Osteoblast (primary cell): ENCODE measurements at regions not wholly inside any gene's neighbourhood (a gene's known extent, or its start where the extent isn't known, plus 50 kb on each side); places are given as distances from the start of the nearest gene placed in this dataset.

Experiments
- DNase-seq: peaks from one replicate; pipeline ENCODE4 v3.0.0; 2011; ENCODE audit warnings: low spot score, mixed read lengths; ENCODE audit not compliant: insufficient read length; ENCODE audit errors: missing footprints
- H2AFZ ChIP-seq: 2 replicates; pipeline ENCODE4 v1.6.0; 2011; ENCODE audit warnings: mild to moderate bottlenecking, low read length
- H3K27ac ChIP-seq: 2 replicates; pipeline ENCODE4 v1.5.1; 2011; ENCODE audit warnings: mild to moderate bottlenecking, low read depth, low read length, moderate library complexity
- H3K27me3 ChIP-seq: 2 replicates; pipeline ENCODE4 v1.6.0; 2012; ENCODE audit warnings: mild to moderate bottlenecking, control low read depth, inconsistent platforms, low read length, moderate library complexity; ENCODE audit not compliant: insufficient read depth
- H3K36me3 ChIP-seq: 2 replicates; pipeline ENCODE4 v1.5.1; 2011; ENCODE audit warnings: mild to moderate bottlenecking, low read length, control low read depth, moderate library complexity; ENCODE audit not compliant: insufficient read depth
- H3K4me1 ChIP-seq: 2 replicates; pipeline ENCODE4 v1.5.1; 2011; ENCODE audit warnings: mild to moderate bottlenecking, low read length, control low read depth, moderate library complexity; ENCODE audit not compliant: insufficient read depth
- H3K4me2 ChIP-seq: 2 replicates; pipeline ENCODE4 v1.6.0; 2011; ENCODE audit warnings: mild to moderate bottlenecking, low read length; ENCODE audit not compliant: insufficient read depth
- H3K4me3 ChIP-seq: fragments of 200-600 bp; sonication (generic); 3 replicates; pipeline ENCODE4 v1.5.1; 2012; ENCODE audit warnings: mild to moderate bottlenecking, low read length, inconsistent platforms; ENCODE audit not compliant: insufficient read depth
- H3K79me2 ChIP-seq: 2 replicates; pipeline ENCODE4 v1.6.0; 2012; ENCODE audit warnings: mild to moderate bottlenecking, low read length, control low read depth, inconsistent platforms; ENCODE audit not compliant: insufficient read depth
- H3K9me3 ChIP-seq: 2 replicates; pipeline ENCODE4 v1.5.1; 2011; ENCODE audit warnings: low read depth, low read length, control low read depth
- H4K20me1 ChIP-seq: 2 replicates; pipeline ENCODE4 v1.6.0; 2012; ENCODE audit warnings: mild to moderate bottlenecking, low read length, control low read depth; ENCODE audit not compliant: insufficient read depth
- CTCF ChIP-seq: IDR thresholded peaks from 2 replicates; pipeline ENCODE4 v1.5.1; 2011; ENCODE audit warnings: mild to moderate bottlenecking, low read depth, low read length, moderate library complexity; ENCODE audit errors: extremely low read depth

- no peak overlapping the region for H2AFZ ChIP-seq
- H3K79me2 ChIP-seq = no peaks in the 10 kb centered on the region
- no peaks in the 10 kb centered on the region for H4K20me1 ChIP-seq
- no peak overlapping the region for H3K4me2 ChIP-seq
- no peaks in the 10 kb centered on the region for H3K9me3 ChIP-seq
- no peaks in the 10 kb centered on the region for H3K36me3 ChIP-seq
- no peak overlapping the region for H3K27ac ChIP-seq
- DNase-seq = no peak
- H3K27me3 ChIP-seq = no peaks in the 10 kb centered on the region
- H3K4me3 ChIP-seq = no peak overlapping the region
- no peak for TF ChIP-seq CTCF
- H3K4me1 ChIP-seq = peaks cover 10% of the 10 kb centered on the region
Observed at GRCh38 chr2:19051203-19051831, 307.1 kb downstream of the OSR1 start.

GRCh38 chr2:19050354-19050753 lies 308.1 kb downstream of the OSR1 start:
- no peak overlapping the region for H3K4me3 ChIP-seq
- H4K20me1 ChIP-seq = no peaks in the 10 kb centered on the region
- DNase-seq = no peak
- no peaks in the 10 kb centered on the region for H3K36me3 ChIP-seq
- H3K79me2 ChIP-seq = no peaks in the 10 kb centered on the region
- H3K27me3 ChIP-seq = no peaks in the 10 kb centered on the region
- H2AFZ ChIP-seq = no peak overlapping the region
- TF ChIP-seq CTCF = no peak
- H3K4me1 ChIP-seq = peaks cover 10% of the 10 kb centered on the region
- no peak overlapping the region for H3K4me2 ChIP-seq
- no peaks in the 10 kb centered on the region for H3K9me3 ChIP-seq
- H3K27ac ChIP-seq = no peak overlapping the region

GRCh38 chr2:19048593-19049266 lies 309.7 kb downstream of the OSR1 start:
- no peak for DNase-seq
- Histone ChIP-seq H3K36me3 (no peaks in the 10 kb centered on the region), H3K27ac (no peak overlapping the region), H3K4me1 (peaks cover 10% of the 10 kb centered on the region), H3K9me3 (no peaks in the 10 kb centered on the region), H3K4me3 (no peak overlapping the region), H3K4me2 (no peak overlapping the region), H3K27me3 (no peaks in the 10 kb centered on the region), H3K79me2 (no peaks in the 10 kb centered on the region), H4K20me1 (no peaks in the 10 kb centered on the region), H2AFZ (no peak overlapping the region)
- no peak for TF ChIP-seq CTCF

GRCh38 chr2:19046986-19047780 lies 311.2 kb downstream of the OSR1 start:
- peak; percentile 25 for DNase-seq
- Histone ChIP-seq H3K4me1 (peaks cover 10% of the 10 kb centered on the region), H3K27me3 (no peaks in the 10 kb centered on the region), H2AFZ (peak overlapping the region; percentile 6), H3K36me3 (no peaks in the 10 kb centered on the region), H3K79me2 (no peaks in the 10 kb centered on the region), H3K4me2 (peak overlapping the region; percentile 2), H3K9me3 (no peaks in the 10 kb centered on the region), H4K20me1 (no peaks in the 10 kb centered on the region), H3K27ac (peak overlapping the region; percentile 2), H3K4me3 (no peak overlapping the region)
- TF ChIP-seq CTCF = no peak
